A673 (cell line): ENCODE measurements at regions not wholly inside any gene's neighbourhood (a gene's known extent, or its start where the extent isn't known, plus 50 kb on each side); places are given as distances from the start of the nearest gene placed in this dataset.

Experiments
- BruUV-seq: library from RNA; stranded (reverse); fragments of 400-500 nt; replicated peaks from 2 replicates; lab custom pipeline; 2021; lab: Mats Ljungman, UMichigan
- CTCF ChIA-PET: fragments of 300-600 bp; sonication (Branson Sonifier 250); formaldehyde crosslinking; loops from one replicate; lab custom pipeline; 2022; ENCODE audit warnings: antibody characterized with exemption; lab: Charles Lee
- POLR2A ChIA-PET: fragments of 300-600 bp; sonication (Branson Sonifier 250); formaldehyde crosslinking; loops from one replicate; lab custom pipeline; 2022; ENCODE audit warnings: antibody characterized with exemption; ENCODE audit not compliant: low non-redundant PET; lab: Charles Lee
- DNase-seq: peaks from one replicate; pipeline ENCODE4 v3.0.0-alpha.2; 2015; ENCODE audit warnings: low spot score
- H3K27ac ChIP-seq: fragments of 200-600 bp; sonication (generic); 2 replicates; pipeline ENCODE4 v1.5.1; 2016; ENCODE audit warnings: mixed run types, low read depth, mild to moderate bottlenecking, mixed read lengths, antibody characterized with exemption, low read length; ENCODE audit not compliant: poor library complexity, severe bottlenecking
- H3K27me3 ChIP-seq: fragments of 200-600 bp; sonication (generic); replicated peaks from 2 replicates; pipeline ENCODE4 v1.6.1; 2017; ENCODE audit warnings: mixed run types, low read depth, mild to moderate bottlenecking, mixed read lengths, antibody characterized with exemption, low read length; ENCODE audit not compliant: insufficient read depth, poor library complexity
- H3K36me3 ChIP-seq: fragments of 200-600 bp; sonication (generic); 2 replicates; pipeline ENCODE4 v1.6.1; 2016; ENCODE audit warnings: mixed run types, mild to moderate bottlenecking, mixed read lengths, antibody characterized with exemption, low read length; ENCODE audit not compliant: insufficient read depth, poor library complexity, severe bottlenecking
- H3K4me1 ChIP-seq: fragments of 200-600 bp; sonication (generic); 2 replicates; pipeline ENCODE4 v1.6.1; 2017; ENCODE audit warnings: mixed run types, mild to moderate bottlenecking, mixed read lengths, antibody characterized with exemption, low read length; ENCODE audit not compliant: insufficient read depth, poor library complexity, severe bottlenecking
- H3K4me3 ChIP-seq: fragments of 200-600 bp; sonication (generic); 2 replicates; pipeline ENCODE4 v1.5.1; 2016; ENCODE audit warnings: low read depth, mixed run types, mild to moderate bottlenecking, mixed read lengths, low read length; ENCODE audit not compliant: poor library complexity, severe bottlenecking
- H3K9me3 ChIP-seq: fragments of 200-600 bp; sonication (generic); 2 replicates; pipeline ENCODE4 v1.6.1; 2016; ENCODE audit warnings: mixed run types, low read depth, mild to moderate bottlenecking, mixed read lengths, antibody characterized with exemption, low read length; ENCODE audit not compliant: poor library complexity, severe bottlenecking
- CTCF ChIP-seq: fragments of 300-800, 200-600 bp; sonication (generic); conservative IDR thresholded peaks from 2 replicates; pipeline ENCODE4 v1.5.1; 2017; ENCODE audit warnings: low read depth, mild to moderate bottlenecking, antibody characterized with exemption, low read length, moderate library complexity, mixed read lengths
- EZH2 ChIP-seq: fragments of 200-600 bp; sonication (generic); IDR thresholded peaks from 2 replicates; pipeline ENCODE4 v1.6.1; 2017; ENCODE audit warnings: borderline replicate concordance, low read depth, mild to moderate bottlenecking, mixed read lengths, antibody characterized with exemption, low read length; ENCODE audit not compliant: poor library complexity, severe bottlenecking
- intact Hi-C: fragments of 100-400 bp; cut with micrococcal nuclease; formaldehyde crosslinking; loops from one replicate; pipeline ENCODE4 v1.10.0; 2022; ENCODE audit not compliant: unreplicated experiment

- CTCF ChIA-PET = no interaction called here
- POLR2A ChIA-PET = no interaction called here
- no peaks in the 10 kb centered on the region for H3K36me3 ChIP-seq
- TF ChIP-seq EZH2 (no peak), CTCF (no peak)
- no peak for DNase-seq
- H3K9me3 ChIP-seq = no peaks in the 10 kb centered on the region
- no peak overlapping the region for H3K4me3 ChIP-seq
- intact Hi-C loops = no loop called here
- H3K27ac ChIP-seq = no peak overlapping the region
- no peaks in the 10 kb centered on the region for H3K27me3 ChIP-seq
- no TSS peak for BruUV-seq
- peaks cover 25% of the 10 kb centered on the region for H3K4me1 ChIP-seq
These were observed 68.1 kb downstream of the ACTL7B start for GRCh38 chr9:108787690-108788048.

- BruUV-seq = no TSS peak
- CTCF ChIA-PET = no interaction called here
- intact Hi-C loops = no loop called here
These were observed 68.7 kb downstream of the ACTL7B start for GRCh38 chr9:108786901-108787689.

GRCh38 chr9:108786322-108786721 lies 69.5 kb downstream of the ACTL7B start:
- Histone ChIP-seq H3K27me3 (no peaks in the 10 kb centered on the region), H3K27ac (no peak overlapping the region), H3K4me1 (peaks cover 25% of the 10 kb centered on the region), H3K36me3 (no peaks in the 10 kb centered on the region), H3K9me3 (no peaks in the 10 kb centered on the region), H3K4me3 (no peak overlapping the region)
- intact Hi-C loops = no loop called here
- ChIA-PET POLR2A (no interaction called here), CTCF (no interaction called here)
- peak; percentile 16 for DNase-seq
- BruUV-seq = no TSS peak
- TF ChIP-seq EZH2 (no peak), CTCF (no peak)

More at GRCh38 chr9:108786901-108787689, 68.7 kb downstream of the ACTL7B start:
- no peaks in the 10 kb centered on the region for H3K27me3 ChIP-seq
- POLR2A ChIA-PET = no interaction called here
- no peak overlapping the region for H3K4me3 ChIP-seq
- no peak for TF ChIP-seq CTCF
- TF ChIP-seq EZH2 = no peak
- H3K36me3 ChIP-seq = no peaks in the 10 kb centered on the region
- DNase-seq = peak; percentile 85
- peaks cover 25% of the 10 kb centered on the region for H3K4me1 ChIP-seq
- no peaks in the 10 kb centered on the region for H3K9me3 ChIP-seq
- H3K27ac ChIP-seq = no peak overlapping the region
